LNCaP clone FGC (cell line): ENCODE measurements at regions not wholly inside any gene's neighbourhood (a gene's known extent, or its start where the extent isn't known, plus 50 kb on each side); places are given as distances from the start of the nearest gene placed in this dataset.

Experiments used
- DNase-seq: peaks from one replicate; pipeline ENCODE4 v3.0.0-alpha.2; 2011; ENCODE audit warnings: low read depth
- H3K4me3 ChIP-seq: 2 replicates; pipeline ENCODE4 v1.5.1; 2011; ENCODE audit warnings: mild to moderate bottlenecking, low read depth, low read length, control low read depth
- CTCF ChIP-seq: IDR thresholded peaks from 2 replicates; pipeline ENCODE4 v1.5.1; 2012; ENCODE audit warnings: mild to moderate bottlenecking; ENCODE audit not compliant: control insufficient read depth, insufficient read depth; ENCODE audit errors: extremely low read depth

GRCh38 chr13:67557642-67558241 lies 327.6 kb upstream of the PCDH9 start:
- TF ChIP-seq CTCF = no peak
- H3K4me3 ChIP-seq = no peak overlapping the region
- no peak for DNase-seq

GRCh38 chr13:67557118-67557517 lies 327.0 kb upstream of the PCDH9 start:
- TF ChIP-seq CTCF = no peak
- H3K4me3 ChIP-seq = no peak overlapping the region
- DNase-seq = no peak

- no peak for DNase-seq
- H3K4me3 ChIP-seq = no peak overlapping the region
- no peak for TF ChIP-seq CTCF
These were observed 324.8 kb upstream of the PCDH9 start for GRCh38 chr13:67554746-67555452.

- no peak for DNase-seq
- H3K4me3 ChIP-seq = no peak overlapping the region
- TF ChIP-seq CTCF = no peak
These were observed 324.1 kb upstream of the PCDH9 start for GRCh38 chr13:67554286-67554685.

GRCh38 chr13:67549331-67549730 lies 319.2 kb upstream of the PCDH9 start:
- H3K4me3 ChIP-seq = no peak overlapping the region
- DNase-seq = no peak
- TF ChIP-seq CTCF = no peak

- TF ChIP-seq CTCF = no peak
- no peak for DNase-seq
- H3K4me3 ChIP-seq = no peak overlapping the region
These were observed 308.8 kb upstream of the PCDH9 start for GRCh38 chr13:67538906-67539305.

GRCh38 chr13:67520886-67521285 lies 290.8 kb upstream of the PCDH9 start:
- no peak for DNase-seq
- TF ChIP-seq CTCF = no peak
- H3K4me3 ChIP-seq = no peak overlapping the region
